HG02938 (cell line): ENCODE measurements at regions not wholly inside any gene's neighbourhood (a gene's known extent, or its start where the extent isn't known, plus 50 kb on each side); places are given as distances from the start of the nearest gene placed in this dataset.
"Not testable (repeated sequence)": the region's sequence is repeated elsewhere in the genome, so short reads cannot be mapped to it uniquely, and the experiment has no call there.

Experiments
- ATAC-seq: cut with Tn5 transposase; IDR thresholded peaks from one replicate; pipeline ENCODE4 v1.9.1; 2021; ENCODE audit warnings: mild to moderate bottlenecking, moderate library complexity; ENCODE audit not compliant: unreplicated experiment

- no peak for ATAC-seq
Observed at GRCh38 chr10:130707389-130707979, 571.3 kb downstream of the GLRX3 start.

DNA sequence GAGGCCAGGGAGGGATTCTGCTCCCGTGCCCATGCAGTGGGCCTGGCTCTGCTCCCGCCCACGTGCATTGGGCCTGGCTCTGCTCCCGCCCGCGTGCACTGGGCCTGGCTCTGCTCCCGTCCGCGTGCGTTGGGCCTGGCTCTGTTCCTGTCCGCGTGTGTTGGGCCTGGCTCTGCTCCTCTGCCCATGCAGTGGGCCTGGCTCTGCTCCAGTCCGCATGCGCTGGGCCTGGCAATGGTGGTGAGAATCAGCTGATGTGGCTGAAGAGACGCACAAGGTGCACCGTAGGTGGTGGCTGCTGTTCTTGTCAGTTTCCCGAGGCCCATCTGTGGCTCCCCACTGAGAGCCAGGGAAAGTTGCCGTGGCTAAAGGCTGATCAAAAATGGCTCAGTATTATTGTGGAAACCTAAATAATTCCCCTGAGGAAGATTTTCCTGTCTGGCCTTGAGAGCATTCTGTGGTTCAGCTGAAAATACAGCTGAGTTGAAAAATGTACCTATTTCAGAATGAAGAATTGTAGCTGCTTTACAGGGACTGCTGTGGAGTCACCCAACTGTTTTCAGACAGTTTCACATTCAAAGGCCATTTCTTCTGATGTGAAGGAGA lies 572.4 kb downstream of the GLRX3 start:
- ATAC-seq: no peak

DNA sequence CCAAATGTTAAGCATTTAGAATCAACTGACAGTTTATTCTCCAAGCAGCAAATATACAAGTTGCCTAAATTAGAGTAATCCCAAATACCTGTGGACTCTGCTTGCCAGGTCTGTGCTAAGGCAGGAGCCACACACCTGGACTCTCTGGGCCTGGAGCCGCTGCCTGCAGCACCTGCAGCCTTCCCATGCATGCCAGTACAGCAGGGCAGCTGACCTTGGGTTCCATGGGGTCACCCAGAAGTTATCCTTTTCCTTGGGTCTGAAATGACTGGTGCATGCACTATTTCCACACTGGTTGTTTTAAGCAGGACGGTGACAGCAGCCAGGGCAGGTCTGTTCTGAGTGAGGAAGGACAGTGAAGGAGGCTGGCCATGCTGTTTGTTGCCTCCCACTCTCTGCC lies 573.2 kb downstream of the GLRX3 start:
- no peak for ATAC-seq

DNA sequence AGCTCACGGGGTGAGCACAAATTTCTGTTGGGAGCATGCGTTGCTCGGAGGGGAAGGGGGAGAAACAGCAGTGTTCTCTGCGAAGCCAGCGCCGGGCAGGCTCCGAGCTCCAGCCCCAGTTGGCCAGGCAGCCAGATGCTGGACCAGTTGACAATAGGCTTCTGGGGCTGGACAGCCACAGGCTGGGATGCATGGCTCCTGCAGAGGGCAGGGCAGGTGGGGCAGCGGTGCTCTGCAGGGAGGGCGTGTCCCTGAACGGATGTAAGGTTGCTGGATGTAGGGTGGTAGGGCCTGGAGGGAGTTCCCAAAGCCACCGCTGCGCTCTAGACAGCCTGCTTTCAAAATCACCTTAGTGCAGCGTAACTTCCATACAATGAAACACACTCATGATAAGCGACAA lies 574.9 kb downstream of the GLRX3 start:
- no peak for ATAC-seq

- no peak for ATAC-seq
Observed at GRCh38 chr10:130713135-130713534, 576.9 kb downstream of the GLRX3 start.

- no peak for ATAC-seq
Observed at GRCh38 chr10:130713731-130714130, 577.5 kb downstream of the GLRX3 start.

DNA sequence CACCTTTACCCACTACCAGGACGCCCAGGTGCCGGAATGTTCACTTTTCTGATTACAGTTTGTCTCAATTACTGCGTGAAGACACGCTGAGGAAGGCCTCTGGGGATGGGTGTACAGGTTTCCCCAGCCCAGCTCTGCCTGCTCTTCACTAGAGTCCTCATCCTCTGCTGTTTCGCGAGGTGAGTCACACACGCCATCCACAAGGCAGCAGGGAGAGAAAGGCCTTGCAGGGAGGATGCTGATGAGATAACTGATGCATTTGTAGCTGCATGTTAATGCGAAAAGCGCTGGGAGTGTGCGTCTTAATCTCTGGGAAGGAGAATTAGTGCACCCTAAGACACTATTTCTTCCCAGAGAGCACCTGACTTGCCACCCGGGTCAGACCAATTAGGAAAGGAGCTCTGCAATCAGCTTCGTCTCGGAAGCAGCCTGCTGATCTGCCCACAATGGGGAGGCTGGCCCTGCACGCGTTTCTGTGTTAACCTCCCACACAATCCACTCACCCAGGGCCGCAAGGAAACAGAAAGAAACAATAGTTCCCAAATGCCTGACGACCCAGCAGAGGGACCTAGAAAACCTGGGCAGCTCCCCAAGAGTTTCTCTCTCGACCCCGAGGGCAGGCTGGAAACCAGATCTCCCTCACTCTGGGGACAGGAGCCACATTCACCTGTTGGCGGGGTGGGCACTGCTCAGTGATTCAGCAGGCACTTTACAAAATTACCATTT lies 578.7 kb downstream of the GLRX3 start:
- ATAC-seq: no peak

DNA sequence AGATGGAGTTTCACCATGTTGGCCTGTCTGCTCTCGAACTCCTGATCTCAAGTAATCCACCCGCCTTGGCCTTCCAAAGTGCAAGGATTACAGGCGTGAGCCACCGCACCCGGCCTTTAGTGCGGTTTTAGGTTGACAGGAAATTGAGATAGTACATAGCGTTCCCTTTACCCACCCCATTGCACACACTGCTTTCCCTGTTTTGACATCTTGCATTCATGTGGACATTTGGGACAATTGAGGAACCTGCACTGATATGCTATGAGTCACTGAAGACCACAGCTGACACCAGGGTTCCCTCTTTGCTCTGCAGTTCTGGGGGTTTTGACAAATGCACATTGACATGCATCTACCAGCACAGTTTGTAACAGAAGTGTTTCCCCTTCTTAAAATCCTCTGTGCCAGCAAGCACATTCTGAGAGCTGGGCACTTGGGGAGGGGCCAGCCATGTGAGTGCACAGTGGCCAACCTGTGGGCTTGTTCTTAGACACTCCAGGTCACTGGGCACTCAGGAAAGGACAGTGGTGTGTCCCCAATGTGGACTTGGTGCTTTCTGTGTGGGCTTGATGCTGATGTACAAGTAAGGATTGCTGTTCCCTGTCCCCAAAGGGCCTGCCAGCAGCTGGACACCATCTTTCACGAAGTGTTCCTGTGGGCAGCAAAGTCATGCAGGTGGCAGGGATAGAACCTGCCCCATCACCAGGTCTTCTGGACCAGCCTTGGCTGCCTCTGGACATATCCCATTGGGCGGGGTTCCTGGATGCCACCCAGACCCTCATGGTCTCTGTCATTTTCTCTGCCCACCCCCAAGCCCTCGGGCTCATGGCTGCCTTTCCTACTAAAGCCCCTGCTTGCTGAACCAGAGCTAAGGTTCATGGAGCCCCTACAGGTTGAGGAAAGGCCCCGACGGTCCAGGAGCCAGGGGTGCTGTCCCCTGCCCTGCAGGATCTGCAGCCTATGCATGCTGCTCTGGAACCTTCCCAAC lies 579.8 kb downstream of the GLRX3 start:
- no peak for ATAC-seq

GRCh38 chr10:130717083-130717482 lies 580.9 kb downstream of the GLRX3 start:
- no peak for ATAC-seq

- ATAC-seq: not testable (repeated sequence)
Observed at GRCh38 chr10:130718744-130719447, 582.7 kb downstream of the GLRX3 start.

- no peak for ATAC-seq
Observed at GRCh38 chr10:130719448-130719752, 583.2 kb downstream of the GLRX3 start.

DNA sequence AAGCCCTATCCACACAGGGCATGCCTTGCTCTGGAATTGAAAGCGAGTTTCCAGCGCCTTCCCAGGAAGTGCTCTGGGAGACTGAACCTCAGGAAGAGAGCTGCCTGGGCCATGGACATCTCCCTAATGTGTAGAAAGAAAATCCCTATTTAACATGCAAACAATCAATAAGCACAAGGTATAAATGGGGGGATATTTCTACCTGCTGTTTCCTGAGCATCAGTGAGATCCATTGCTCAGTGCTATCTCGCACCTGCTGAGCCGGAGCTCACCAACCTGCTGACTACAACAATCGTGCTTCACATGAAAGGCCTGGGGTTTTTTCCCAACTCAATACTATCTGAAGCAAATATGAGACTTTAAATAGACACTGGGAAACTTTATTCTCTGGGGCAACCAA lies 584.0 kb downstream of the GLRX3 start:
- ATAC-seq: no peak

DNA sequence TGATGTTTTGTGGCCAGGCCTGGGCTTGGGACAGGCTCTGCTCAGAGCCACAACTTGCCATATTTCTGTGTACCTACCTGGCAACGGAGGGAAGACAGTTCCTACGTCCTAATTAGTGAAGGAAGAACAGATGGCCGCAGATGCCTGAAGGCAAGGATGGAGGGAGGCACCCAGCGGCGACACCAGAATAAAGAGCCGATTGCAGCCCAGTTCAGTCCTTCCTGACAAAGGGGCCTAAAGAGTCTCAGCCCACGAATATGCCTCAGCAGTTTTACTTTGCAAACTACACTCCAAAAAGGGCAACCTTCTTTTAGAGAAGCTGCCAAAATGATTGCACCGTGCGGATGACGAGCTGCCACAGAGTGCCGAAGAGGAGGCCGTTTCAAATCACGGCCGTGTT lies 585.8 kb downstream of the GLRX3 start:
- no peak for ATAC-seq

GRCh38 chr10:130723704-130724103 lies 587.5 kb downstream of the GLRX3 start:
- no peak for ATAC-seq

GRCh38 chr10:130725474-130725970 lies 586.0 kb downstream of the TCERG1L start:
- no peak for ATAC-seq

DNA sequence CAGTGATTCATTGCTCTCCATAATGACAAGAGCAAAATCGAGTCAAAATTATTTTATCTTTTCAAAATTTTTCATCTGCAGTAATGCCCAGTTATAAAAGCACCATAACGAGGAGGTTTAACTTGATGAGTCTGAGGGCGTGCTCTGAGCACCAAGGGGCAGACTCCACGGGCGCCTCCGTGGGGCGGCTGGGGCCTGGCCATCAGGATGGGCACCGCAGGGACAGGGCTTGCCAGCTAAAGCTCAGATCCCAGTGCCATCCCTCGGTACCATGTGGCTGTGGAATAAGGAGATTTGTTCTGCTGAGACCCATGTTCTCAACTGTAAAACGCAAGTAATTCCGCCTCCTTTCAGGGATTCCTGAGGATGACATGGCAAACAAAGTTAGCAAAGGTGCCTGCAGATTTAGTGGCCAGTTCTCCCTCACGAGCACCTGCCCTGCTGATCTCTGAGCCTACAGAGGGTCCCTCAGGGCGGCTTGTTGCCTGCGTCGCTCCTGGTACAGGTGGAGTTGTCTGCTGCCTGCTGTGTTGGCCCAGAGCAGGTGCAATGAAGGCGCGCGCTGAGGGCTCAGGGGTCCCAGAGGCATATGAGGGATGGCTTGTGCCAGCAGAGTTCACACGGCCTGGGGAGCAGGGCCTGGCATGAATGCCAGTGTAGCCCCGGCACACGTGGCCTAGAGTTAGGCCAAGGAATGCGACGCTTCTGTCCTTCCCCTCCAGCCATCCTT lies 584.4 kb downstream of the TCERG1L start:
- no peak for ATAC-seq

DNA sequence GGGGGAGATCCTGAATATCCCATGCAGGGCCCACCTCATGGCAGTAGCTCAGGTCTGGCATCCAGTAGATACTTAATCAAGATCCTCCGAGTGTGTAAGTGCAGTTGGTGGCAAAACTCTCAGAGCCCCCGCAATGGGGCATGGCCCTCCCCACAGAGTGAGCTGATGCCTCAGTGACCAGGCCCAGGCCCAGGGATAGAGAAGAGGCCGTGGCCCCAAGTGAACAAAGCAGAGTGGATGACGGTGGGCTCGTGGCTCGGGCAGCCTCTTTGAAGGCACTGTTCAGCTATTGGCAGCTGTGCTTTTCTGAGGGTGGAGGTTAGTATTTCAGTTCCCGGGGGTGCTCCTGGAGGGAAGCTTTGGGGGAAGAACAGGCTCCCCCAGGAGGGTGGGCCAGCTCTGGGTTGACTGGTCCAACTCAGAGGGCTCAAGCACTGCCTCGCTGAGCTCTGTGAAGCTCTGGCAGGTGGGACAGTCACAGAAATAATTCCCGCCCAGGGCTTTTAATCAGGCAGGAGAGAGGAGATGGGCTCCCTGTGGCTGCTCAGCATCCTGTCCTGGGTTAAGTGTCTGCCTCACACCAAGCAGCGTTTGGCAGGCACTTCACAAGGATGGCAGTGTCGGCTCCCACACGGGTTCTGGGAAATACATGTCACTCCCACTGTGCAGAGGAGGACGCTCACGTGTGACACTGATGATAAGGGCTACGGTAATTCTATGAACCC lies 583.6 kb downstream of the TCERG1L start:
- ATAC-seq: no peak

DNA sequence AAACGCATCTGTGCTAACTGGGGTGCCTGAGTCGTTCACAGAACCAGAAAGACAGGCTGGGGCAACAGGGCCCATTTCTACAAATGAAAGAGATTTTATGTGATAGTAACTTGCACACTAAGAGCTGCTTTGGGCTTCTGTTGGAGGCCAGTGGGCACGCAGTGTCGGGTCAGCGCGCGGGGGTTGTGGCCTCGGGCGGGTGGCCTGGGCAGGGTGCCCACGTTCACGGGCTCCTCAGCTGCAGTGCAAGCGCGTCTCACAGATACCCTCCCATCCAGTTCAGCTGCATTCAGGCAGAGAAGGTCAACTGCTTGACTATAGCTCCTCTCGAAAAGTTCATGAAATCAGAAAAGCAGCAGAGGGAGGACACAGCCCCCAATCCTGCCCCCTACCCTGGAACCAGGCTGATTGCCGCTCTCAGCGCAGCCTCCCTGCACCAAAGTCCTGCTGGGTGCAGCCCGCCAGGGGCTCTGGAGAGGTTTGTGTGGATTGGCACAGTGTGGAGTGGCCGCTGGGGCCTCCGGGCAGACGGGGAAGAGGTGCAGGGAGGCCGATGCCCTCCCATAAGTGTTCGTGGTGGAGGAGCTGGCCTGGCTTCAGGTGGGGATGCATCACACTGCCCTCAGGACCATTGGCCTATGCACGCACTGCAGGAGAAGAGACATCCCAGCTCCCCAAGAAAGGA lies 582.8 kb downstream of the TCERG1L start:
- ATAC-seq: no peak

GRCh38 chr10:130729876-130730275 lies 581.6 kb downstream of the TCERG1L start:
- no peak for ATAC-seq
